Caco-2 (cell line): ENCODE measurements at regions not wholly inside any gene's neighbourhood (a gene's known extent, or its start where the extent isn't known, plus 50 kb on each side); places are given as distances from the start of the nearest gene placed in this dataset.

Experiments
- BruUV-seq: library from RNA; stranded (reverse); fragments of 400-500 nt; replicated peaks from 2 replicates; lab custom pipeline; 2021; lab: Mats Ljungman, UMichigan
- CTCF ChIA-PET: fragments of 300-600 bp; sonication (Branson Sonifier 250); formaldehyde crosslinking; loops from one replicate; lab custom pipeline; 2022; ENCODE audit warnings: antibody characterized with exemption; lab: Charles Lee
- POLR2A ChIA-PET: fragments of 300-600 bp; sonication (Branson Sonifier 250); formaldehyde crosslinking; loops from one replicate; lab custom pipeline; 2022; ENCODE audit warnings: antibody characterized with exemption; lab: Charles Lee
- DNase-seq, 2 experiments: peaks; one replicate each; pipeline versions ENCODE4 v3.0.0 to v3.0.0-alpha.2; 2020 to 2022
- H3K27me3 ChIP-seq: replicated peaks from 2 replicates; pipeline ENCODE4 v1.6.0; 2011; ENCODE audit warnings: low read length; ENCODE audit not compliant: control insufficient read depth, insufficient read depth
- H3K36me3 ChIP-seq: 2 replicates; pipeline ENCODE4 v1.5.1; 2011; ENCODE audit warnings: low read length; ENCODE audit not compliant: control insufficient read depth, insufficient read depth
- H3K4me1 ChIP-seq: fragments of 250-450 bp; sonication (Bioruptor Pico); 2 replicates; pipeline ENCODE4 v1.5.1; 2020; ENCODE audit warnings: mild to moderate bottlenecking
- H3K4me3 ChIP-seq: 2 replicates; pipeline ENCODE4 v1.5.1; 2011; ENCODE audit warnings: low read depth, mild to moderate bottlenecking, control low read depth, low read length
- H3K9me3 ChIP-seq: fragments of 250-450 bp; sonication (Bioruptor Pico); 2 replicates; pipeline ENCODE4 v1.5.1; 2020; ENCODE audit warnings: mild to moderate bottlenecking, moderate library complexity
- H3K27ac Mint-ChIP-seq: one replicate; pipeline ENCODE4 v1.8.0; 2022; ENCODE audit warnings: mixed read lengths; ENCODE audit not compliant: unreplicated experiment
- H3K27me3 Mint-ChIP-seq: one replicate; pipeline ENCODE4 v1.8.0; 2022; ENCODE audit warnings: mixed read lengths; ENCODE audit not compliant: insufficient read depth, unreplicated experiment
- H3K36me3 Mint-ChIP-seq: one replicate; pipeline ENCODE4 v1.8.0; 2022; ENCODE audit warnings: mild to moderate bottlenecking, mixed read lengths; ENCODE audit not compliant: insufficient read depth, unreplicated experiment
- H3K4me1 Mint-ChIP-seq: one replicate; pipeline ENCODE4 v1.8.0; 2022; ENCODE audit warnings: low read depth, mixed read lengths; ENCODE audit not compliant: unreplicated experiment
- H3K4me3 Mint-ChIP-seq: one replicate; pipeline ENCODE4 v1.8.0; 2022; ENCODE audit warnings: mild to moderate bottlenecking, moderate library complexity, mixed read lengths; ENCODE audit not compliant: unreplicated experiment
- H3K9me3 Mint-ChIP-seq: one replicate; pipeline ENCODE4 v1.8.0; 2022; ENCODE audit warnings: mixed read lengths; ENCODE audit not compliant: unreplicated experiment
- CTCF ChIP-seq, 2 experiments: fragments of 200-600 bp in 1 of 2; IDR thresholded peaks; 1 replicate in 1 of 2; 2 replicates in 1 of 2; pipeline versions ENCODE4 v1.5.1 to v1.8.0; 2011 to 2022; ENCODE audit warnings: antibody characterized with exemption in 1 of 2, control low read depth in 1 of 2, inconsistent platforms in 1 of 2, low read depth in 1 of 2, low read length in 1 of 2, mild to moderate bottlenecking in 1 of 2, moderate library complexity in 1 of 2; ENCODE audit not compliant: insufficient read depth in 1 of 2, severe bottlenecking in 1 of 2, unreplicated experiment in 1 of 2
- intact Hi-C: fragments of 100-400 bp; cut with micrococcal nuclease; formaldehyde crosslinking; loops from one replicate; pipeline ENCODE4 v1.10.0; 2022; ENCODE audit not compliant: unreplicated experiment

GRCh38 chr14:40221428-40221827 lies 789.2 kb upstream of the FBXO33 start:
- no peak overlapping the region for H3K4me3 Mint-ChIP-seq
- no peaks in the 10 kb centered on the region for H3K36me3 Mint-ChIP-seq
- no peaks in the 10 kb centered on the region for H3K9me3 Mint-ChIP-seq
- DNase-seq: no peak
- BruUV-seq: no TSS peak
- H3K9me3 ChIP-seq: no peaks in the 10 kb centered on the region
- no peaks in the 10 kb centered on the region for H3K27me3 Mint-ChIP-seq
- no peaks in the 10 kb centered on the region for H3K27me3 ChIP-seq
- H3K4me1 ChIP-seq: no peaks in the 10 kb centered on the region
- CTCF ChIA-PET: no interaction called here
- TF ChIP-seq CTCF (IDR thresholded peaks at IDR 0.05; ENCODE audit: insufficient read depth in 1 of 2, low read depth in 1 of 2, low read length in 1 of 2, severe bottlenecking in 1 of 2, unreplicated experiment in 1 of 2): no peak
- no peaks in the 10 kb centered on the region for H3K36me3 ChIP-seq
- intact Hi-C loops: no loop called here
- H3K27ac Mint-ChIP-seq: no peak overlapping the region
- POLR2A ChIA-PET: no interaction called here
- peaks cover 6% of the 10 kb centered on the region for H3K4me1 Mint-ChIP-seq
- H3K4me3 ChIP-seq: no peak overlapping the region

- Mint-ChIP-seq H3K27me3 (no peaks in the 10 kb centered on the region), H3K9me3 (no peaks in the 10 kb centered on the region), H3K27ac (no peak overlapping the region), H3K4me1 (peaks cover 10% of the 10 kb centered on the region), H3K36me3 (no peaks in the 10 kb centered on the region), H3K4me3 (no peak overlapping the region)
- no peaks in the 10 kb centered on the region for H3K9me3 ChIP-seq
- DNase-seq: no peak
- H3K4me1 ChIP-seq: peaks cover 3% of the 10 kb centered on the region; the same call in 1 of the 2 replicates
- CTCF ChIA-PET: no interaction called here
- no peaks in the 10 kb centered on the region for H3K27me3 ChIP-seq
- H3K36me3 ChIP-seq: no peaks in the 10 kb centered on the region
- BruUV-seq: no TSS peak
- POLR2A ChIA-PET: no interaction called here
- no peak overlapping the region for H3K4me3 ChIP-seq
- no peak for TF ChIP-seq CTCF (IDR thresholded peaks at IDR 0.05; ENCODE audit: insufficient read depth in 1 of 2, low read depth in 1 of 2, low read length in 1 of 2, severe bottlenecking in 1 of 2, unreplicated experiment in 1 of 2)
- intact Hi-C loops: no loop called here
Observed at GRCh38 chr14:40219032-40219431, 786.8 kb upstream of the FBXO33 start.

GRCh38 chr14:40218282-40218941 lies 786.2 kb upstream of the FBXO33 start:
- Histone ChIP-seq H3K27me3 (no peaks in the 10 kb centered on the region), H3K9me3 (no peaks in the 10 kb centered on the region), H3K36me3 (no peaks in the 10 kb centered on the region), H3K4me3 (no peak overlapping the region), H3K4me1 (peaks cover 8% of the 10 kb centered on the region; the same call in 1 of the 2 replicates)
- no peak for TF ChIP-seq CTCF (IDR thresholded peaks at IDR 0.05; ENCODE audit: insufficient read depth in 1 of 2, low read depth in 1 of 2, low read length in 1 of 2, severe bottlenecking in 1 of 2, unreplicated experiment in 1 of 2)
- H3K4me3 Mint-ChIP-seq: no peak overlapping the region
- intact Hi-C loops: no loop called here
- peaks cover 16% of the 10 kb centered on the region for H3K4me1 Mint-ChIP-seq
- H3K27me3 Mint-ChIP-seq: no peaks in the 10 kb centered on the region
- no peak for DNase-seq
- no TSS peak for BruUV-seq
- no peaks in the 10 kb centered on the region for H3K9me3 Mint-ChIP-seq
- POLR2A ChIA-PET: no interaction called here
- no peaks in the 10 kb centered on the region for H3K36me3 Mint-ChIP-seq
- no peak overlapping the region for H3K27ac Mint-ChIP-seq
- CTCF ChIA-PET: no interaction called here
